ENCODE measurements at regions not wholly inside any gene's neighbourhood (a gene's known extent, or its start where the extent isn't known, plus 50 kb on each side); places are given as distances from the start of the nearest gene placed in this dataset.
A peak's percentile ranks its signal among the peaks of the same experiment; 100 is the strongest.

GRCh38 chr3:25863416-25863959 is 73.6 kb downstream of the OXSM start:
- BruUV-seq (replicated peaks): no TSS peak
- Histone ChIP-seq H3K4me1 (ENCODE audit: insufficient read depth, low read length) (no peaks in the 10 kb centered on the region), H3K79me2 (ENCODE audit: insufficient read depth, low read length) (no peaks in the 10 kb centered on the region), H3K9ac (ENCODE audit: insufficient read depth, low read depth, low read length) (no peak overlapping the region), H2AFZ (ENCODE audit: low read length) (no peak overlapping the region), H3K27me3 (ENCODE audit: control insufficient read depth in 1 of 2, insufficient read depth in 2 of 2, low read length in 2 of 2) (no peaks in the 10 kb centered on the region), H3K36me3 (replicated peaks in 1 of 2; ENCODE audit: control insufficient read depth in 1 of 2, insufficient read depth in 2 of 2, low read length in 2 of 2) (no peaks in the 10 kb centered on the region), H3K27ac (ENCODE audit: extremely low read length, insufficient read depth, low read length) (no peak overlapping the region), H3K4me3 (replicated peaks in 1 of 3; ENCODE audit: insufficient read depth in 1 of 3, low read depth in 2 of 3, low read length in 3 of 3) (no peak overlapping the region), H3K9me3 (ENCODE audit: low read length) (peaks cover 4% of the 10 kb centered on the region; the same call in 1 of the 2 replicates), H3K4me2 (ENCODE audit: low read depth, low read length) (no peak overlapping the region), H4K20me1 (ENCODE audit: insufficient read depth, low read length) (no peaks in the 10 kb centered on the region)
- FAIRE-seq (no peak), ATAC-seq (peak; percentile 72; the same call in 2 of the 3 replicates), DNase-seq (ENCODE audit: low spot score) (no peak)
- in situ Hi-C loops (cut with HindIII; ENCODE audit: extremely low pct_ligation_motif_present, low pct_unique_long_range_greater_than_20kb) (no loop called here), intact Hi-C loops (cut with micrococcal nuclease; ENCODE audit: unreplicated experiment) (no loop called here)
- CTCF ChIA-PET (ENCODE audit: low intra/inter-chr PET ratio, low total read pairs): no interaction called here
- POLR2A ChIA-PET: no interaction called here
- TF ChIP-seq KLF6 (CRISPR knock-in tag; IDR thresholded peaks at IDR 0.05) (no peak), ZNF260 (CRISPR knock-in tag; IDR thresholded peaks at IDR 0.05; ENCODE audit: borderline replicate concordance, low read depth) (no peak)
- WGBS (ENCODE audit: low lambda C conversion rate): 15% methylated on average over 3 of the region's 3 CpGs

- ATAC-seq (no peak), FAIRE-seq (no peak), DNase-seq (ENCODE audit: low spot score) (no peak)
- ChIA-PET CTCF (ENCODE audit: low intra/inter-chr PET ratio, low total read pairs) (no interaction called here), POLR2A (no interaction called here)
- intact Hi-C loops (cut with micrococcal nuclease; ENCODE audit: unreplicated experiment): no loop called here
- Histone ChIP-seq H3K4me2 (ENCODE audit: low read depth, low read length) (no peak overlapping the region), H3K36me3 (replicated peaks in 1 of 2; ENCODE audit: control insufficient read depth in 1 of 2, insufficient read depth in 2 of 2, low read length in 2 of 2) (no peaks in the 10 kb centered on the region), H3K9ac (ENCODE audit: insufficient read depth, low read depth, low read length) (no peak overlapping the region), H3K27ac (ENCODE audit: extremely low read length, insufficient read depth, low read length) (no peak overlapping the region), H3K9me3 (ENCODE audit: low read length) (no peaks in the 10 kb centered on the region), H2AFZ (ENCODE audit: low read length) (no peak overlapping the region), H3K4me3 (replicated peaks in 1 of 3; ENCODE audit: insufficient read depth in 1 of 3, low read depth in 2 of 3, low read length in 3 of 3) (no peak overlapping the region), H3K79me2 (ENCODE audit: insufficient read depth, low read length) (no peaks in the 10 kb centered on the region), H3K27me3 (ENCODE audit: control insufficient read depth in 1 of 2, insufficient read depth in 2 of 2, low read length in 2 of 2) (no peaks in the 10 kb centered on the region), H4K20me1 (ENCODE audit: insufficient read depth, low read length) (no peaks in the 10 kb centered on the region), H3K4me1 (ENCODE audit: insufficient read depth, low read length) (no peaks in the 10 kb centered on the region)
- BruUV-seq (replicated peaks): no TSS peak
- TF ChIP-seq ATF4 (CRISPR knock-in tag; IDR thresholded peaks at IDR 0.05) (peak in 1 of 2 experiments; percentile 53; a peak in 2 of 4 replicates), ZNF256 (CRISPR knock-in tag; conservative IDR thresholded peaks at IDR 0.05) (no peak)
- in situ Hi-C loops (cut with HindIII; ENCODE audit: extremely low pct_ligation_motif_present, low pct_unique_long_range_greater_than_20kb): no loop called here
Measured at GRCh38 chr3:25870452-25870851, 80.6 kb downstream of the OXSM start.

Measured in HepG2 (cell line).